HEK293 (cell line): ENCODE measurements at regions not wholly inside any gene's neighbourhood (a gene's known extent, or its start where the extent isn't known, plus 50 kb on each side); places are given as distances from the start of the nearest gene placed in this dataset.

Experiments
- CTCF ChIA-PET: fragments of 350-600 bp; formaldehyde crosslinking; extraction: SDS; loops from one replicate; lab custom pipeline; 2021; ENCODE audit warnings: antibody characterized with exemption; lab: Yijun Ruan, JAX
- POLR2A ChIA-PET: fragments of 300-600 bp; formaldehyde crosslinking; extraction: SDS; loops from one replicate; lab custom pipeline; 2020; ENCODE audit warnings: antibody characterized with exemption, inconsistent platforms; lab: Yijun Ruan, JAX
- H3K27ac ChIP-seq: fragments of 200-500 bp; sonication (Bioruptor generic); 2 replicates; pipeline ENCODE4 v1.5.1; 2014; ENCODE audit warnings: low read depth, low read length, control low read depth, inconsistent platforms; ENCODE audit errors: extremely low read depth
- H3K36me3 ChIP-seq, 2 experiments: fragments of 200-500 bp in 1 of 2; sonication (Bioruptor generic) in 1 of 2; 1 replicate in 1 of 2; 2 replicates in 1 of 2; pipeline ENCODE4 v1.5.1; 2014 to 2017; ENCODE audit warnings: inconsistent platforms in 2 of 2, low read length in 2 of 2; ENCODE audit not compliant: control insufficient read depth in 2 of 2, insufficient read depth in 1 of 2
- H3K4me1 ChIP-seq: fragments of 200-500 bp; sonication (Bioruptor generic); 2 replicates; pipeline ENCODE4 v1.5.1; 2014; ENCODE audit warnings: mild to moderate bottlenecking, low read length, inconsistent platforms; ENCODE audit not compliant: control insufficient read depth, insufficient read depth
- H3K4me3 ChIP-seq: 2 replicates; pipeline ENCODE4 v1.5.1; 2011; ENCODE audit warnings: low read depth, mild to moderate bottlenecking, control low read depth, low read length, moderate library complexity
- H3K9me3 ChIP-seq: fragments of 200-500 bp; sonication (Bioruptor generic); 2 replicates; pipeline ENCODE4 v1.5.1; 2014; ENCODE audit warnings: low read depth, low read length, inconsistent platforms; ENCODE audit not compliant: control insufficient read depth, insufficient read depth
- YY1 ChIP-seq: fragments of 450-650 bp; formaldehyde crosslinking; IDR thresholded peaks from 2 replicates; pipeline ENCODE4 v1.5.1; 2018; ENCODE audit warnings: missing biosample characterization, missing genetic modification characterization
- ZFP3 ChIP-seq: fragments of 450-650 bp; formaldehyde crosslinking; IDR thresholded peaks from 2 replicates; pipeline ENCODE4 v1.5.1; 2016; ENCODE audit warnings: low read depth, missing biosample characterization, missing genetic modification characterization
- ZNF146 ChIP-seq: fragments of 450-650 bp; formaldehyde crosslinking; IDR thresholded peaks from 2 replicates; pipeline ENCODE4 v1.5.1; 2016; ENCODE audit warnings: missing biosample characterization, missing genetic modification characterization
- ZNF211 ChIP-seq: fragments of 450-650 bp; formaldehyde crosslinking; IDR thresholded peaks from 2 replicates; pipeline ENCODE4 v1.5.1; 2016; ENCODE audit warnings: low read depth, missing biosample characterization, missing genetic modification characterization
- ZNF266 ChIP-seq: fragments of 450-650 bp; formaldehyde crosslinking; IDR thresholded peaks from 2 replicates; pipeline ENCODE4 v1.5.1; 2016; ENCODE audit warnings: missing biosample characterization, missing genetic modification characterization, low read depth
- ZNF324 ChIP-seq: fragments of 450-650 bp; formaldehyde crosslinking; IDR thresholded peaks from 2 replicates; pipeline ENCODE4 v1.5.1; 2016; ENCODE audit warnings: missing biosample characterization, missing genetic modification characterization
- ZNF335 ChIP-seq: fragments of 450-650 bp; formaldehyde crosslinking; conservative IDR thresholded peaks from 2 replicates; pipeline ENCODE4 v1.5.1; 2016; ENCODE audit warnings: missing biosample characterization, missing genetic modification characterization
- ZNF398 ChIP-seq: fragments of 450-650 bp; formaldehyde crosslinking; IDR thresholded peaks from 2 replicates; pipeline ENCODE4 v1.5.1; 2017; ENCODE audit warnings: missing biosample characterization, missing genetic modification characterization
- ZNF449 ChIP-seq: fragments of 450-650 bp; formaldehyde crosslinking; IDR thresholded peaks from 2 replicates; pipeline ENCODE4 v1.5.1; 2017; ENCODE audit warnings: missing biosample characterization, mild to moderate bottlenecking, missing genetic modification characterization, moderate library complexity
- ZNF530 ChIP-seq: fragments of 450-650 bp; formaldehyde crosslinking; IDR thresholded peaks from 2 replicates; pipeline ENCODE4 v1.5.1; 2016; ENCODE audit warnings: low read depth, missing biosample characterization, missing genetic modification characterization
- ZNF585B ChIP-seq: fragments of 450-650 bp; formaldehyde crosslinking; IDR thresholded peaks from 2 replicates; pipeline ENCODE4 v1.5.1; 2016; ENCODE audit warnings: missing biosample characterization, missing genetic modification characterization
- ZNF596 ChIP-seq: fragments of 450-650 bp; IDR thresholded peaks from 2 replicates; pipeline ENCODE4 v1.5.0; 2018; ENCODE audit warnings: missing biosample characterization, mild to moderate bottlenecking, missing genetic modification characterization, moderate library complexity
- ZNF621 ChIP-seq: fragments of 450-650 bp; formaldehyde crosslinking; IDR thresholded peaks from 2 replicates; pipeline ENCODE4 v1.5.1; 2017; ENCODE audit warnings: missing biosample characterization, missing genetic modification characterization
- ZNF629 ChIP-seq: fragments of 450-650 bp; formaldehyde crosslinking; IDR thresholded peaks from 2 replicates; pipeline ENCODE4 v1.5.1; 2017; ENCODE audit warnings: missing biosample characterization, missing genetic modification characterization
- ZNF791 ChIP-seq: fragments of 450-650 bp; formaldehyde crosslinking; IDR thresholded peaks from 2 replicates; pipeline ENCODE4 v1.5.1; 2016; ENCODE audit warnings: missing biosample characterization, missing genetic modification characterization
- TF ChIP-seq, protein P1 (sequence below): fragments of 450-650 bp; formaldehyde crosslinking; conservative IDR thresholded peaks from 2 replicates; pipeline ENCODE4 v1.5.1; 2016; ENCODE audit warnings: low read depth, missing biosample characterization, missing genetic modification characterization
- TF ChIP-seq, protein P2 (sequence below): sonication (generic); formaldehyde crosslinking; IDR thresholded peaks from 2 replicates; pipeline ENCODE4 v1.8.1; 2022; ENCODE audit warnings: mild to moderate bottlenecking, moderate library complexity, missing genetic modification reagents
- TF ChIP-seq, protein P3 (sequence below): fragments of 450-650 bp; formaldehyde crosslinking; IDR thresholded peaks from 2 replicates; pipeline ENCODE4 v1.5.1; 2016; ENCODE audit warnings: missing biosample characterization, missing genetic modification characterization
- TF ChIP-seq, protein P4 (sequence below): fragments of 450-650 bp; IDR thresholded peaks from 2 replicates; pipeline ENCODE4 v1.5.1; 2018; ENCODE audit warnings: missing biosample characterization, mild to moderate bottlenecking, missing genetic modification characterization

DNA sequence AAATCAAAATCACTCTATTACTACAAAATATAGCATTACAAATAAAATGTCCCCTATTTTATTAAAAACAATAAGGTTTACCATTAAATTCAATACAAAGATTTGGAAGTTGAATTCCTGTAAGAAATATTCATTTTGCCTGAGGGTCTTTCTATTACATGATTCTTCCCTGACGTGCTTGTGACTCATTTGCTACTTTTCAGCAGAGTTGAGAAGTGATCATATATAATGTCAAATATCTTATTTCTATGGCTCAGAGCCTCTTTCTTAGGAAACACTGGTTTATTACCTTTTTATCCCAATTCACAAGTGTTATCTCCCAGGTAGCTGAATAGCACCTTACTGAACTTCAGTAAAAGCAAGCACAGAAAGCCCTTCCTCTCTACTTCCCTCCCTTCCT lies 65.2 kb upstream of the CNTN5 start:
- POLR2A ChIA-PET, result no interaction called here
- H3K36me3 ChIP-seq, result no peaks in the 10 kb centered on the region
- CTCF ChIA-PET, result no interaction called here

More for the DNA sequence above, 65.2 kb upstream of the CNTN5 start:
- H3K4me3 ChIP-seq, result no peak overlapping the region
- H3K4me1 ChIP-seq, result no peaks in the 10 kb centered on the region
- TF ChIP-seq ZNF629, result no peak
- no peak for TF ChIP-seq ZNF398 (tag by site-specific recombination)
- no peak for TF ChIP-seq ZFP3 (tag by site-specific recombination)
- no peak for TF ChIP-seq ZNF449 (tag by site-specific recombination)
- TF ChIP-seq, protein P1, sequence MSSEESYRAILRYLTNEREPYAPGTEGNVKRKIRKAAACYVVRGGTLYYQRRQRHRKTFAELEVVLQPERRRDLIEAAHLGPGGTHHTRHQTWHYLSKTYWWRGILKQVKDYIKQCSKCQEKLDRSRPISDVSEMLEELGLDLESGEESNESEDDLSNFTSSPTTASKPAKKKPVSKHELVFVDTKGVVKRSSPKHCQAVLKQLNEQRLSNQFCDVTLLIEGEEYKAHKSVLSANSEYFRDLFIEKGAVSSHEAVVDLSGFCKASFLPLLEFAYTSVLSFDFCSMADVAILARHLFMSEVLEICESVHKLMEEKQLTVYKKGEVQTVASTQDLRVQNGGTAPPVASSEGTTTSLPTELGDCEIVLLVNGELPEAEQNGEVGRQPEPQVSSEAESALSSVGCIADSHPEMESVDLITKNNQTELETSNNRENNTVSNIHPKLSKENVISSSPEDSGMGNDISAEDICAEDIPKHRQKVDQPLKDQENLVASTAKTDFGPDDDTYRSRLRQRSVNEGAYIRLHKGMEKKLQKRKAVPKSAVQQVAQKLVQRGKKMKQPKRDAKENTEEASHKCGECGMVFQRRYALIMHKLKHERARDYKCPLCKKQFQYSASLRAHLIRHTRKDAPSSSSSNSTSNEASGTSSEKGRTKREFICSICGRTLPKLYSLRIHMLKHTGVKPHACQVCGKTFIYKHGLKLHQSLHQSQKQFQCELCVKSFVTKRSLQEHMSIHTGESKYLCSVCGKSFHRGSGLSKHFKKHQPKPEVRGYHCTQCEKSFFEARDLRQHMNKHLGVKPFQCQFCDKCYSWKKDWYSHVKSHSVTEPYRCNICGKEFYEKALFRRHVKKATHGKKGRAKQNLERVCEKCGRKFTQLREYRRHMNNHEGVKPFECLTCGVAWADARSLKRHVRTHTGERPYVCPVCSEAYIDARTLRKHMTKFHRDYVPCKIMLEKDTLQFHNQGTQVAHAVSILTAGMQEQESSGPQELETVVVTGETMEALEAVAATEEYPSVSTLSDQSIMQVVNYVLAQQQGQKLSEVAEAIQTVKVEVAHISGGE (tag by site-specific recombination), result no peak
- TF ChIP-seq ZNF621 (tag by site-specific recombination), result no peak
- TF ChIP-seq ZNF211 (tag by site-specific recombination), result no peak
- TF ChIP-seq, protein P2, sequence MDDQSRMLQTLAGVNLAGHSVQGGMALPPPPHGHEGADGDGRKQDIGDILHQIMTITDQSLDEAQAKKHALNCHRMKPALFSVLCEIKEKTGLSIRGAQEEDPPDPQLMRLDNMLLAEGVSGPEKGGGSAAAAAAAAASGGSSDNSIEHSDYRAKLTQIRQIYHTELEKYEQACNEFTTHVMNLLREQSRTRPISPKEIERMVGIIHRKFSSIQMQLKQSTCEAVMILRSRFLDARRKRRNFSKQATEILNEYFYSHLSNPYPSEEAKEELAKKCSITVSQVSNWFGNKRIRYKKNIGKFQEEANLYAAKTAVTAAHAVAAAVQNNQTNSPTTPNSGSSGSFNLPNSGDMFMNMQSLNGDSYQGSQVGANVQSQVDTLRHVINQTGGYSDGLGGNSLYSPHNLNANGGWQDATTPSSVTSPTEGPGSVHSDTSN (CRISPR knock-in tag), result no peak
- TF ChIP-seq ZNF266 (tag by site-specific recombination), result no peak
- no peak for TF ChIP-seq ZNF530 (tag by site-specific recombination)
- TF ChIP-seq ZNF791 (tag by site-specific recombination), result no peak
- no peak for TF ChIP-seq ZNF596 (tag by site-specific recombination)
- no peak for TF ChIP-seq ZNF585B
- TF ChIP-seq, protein P3, sequence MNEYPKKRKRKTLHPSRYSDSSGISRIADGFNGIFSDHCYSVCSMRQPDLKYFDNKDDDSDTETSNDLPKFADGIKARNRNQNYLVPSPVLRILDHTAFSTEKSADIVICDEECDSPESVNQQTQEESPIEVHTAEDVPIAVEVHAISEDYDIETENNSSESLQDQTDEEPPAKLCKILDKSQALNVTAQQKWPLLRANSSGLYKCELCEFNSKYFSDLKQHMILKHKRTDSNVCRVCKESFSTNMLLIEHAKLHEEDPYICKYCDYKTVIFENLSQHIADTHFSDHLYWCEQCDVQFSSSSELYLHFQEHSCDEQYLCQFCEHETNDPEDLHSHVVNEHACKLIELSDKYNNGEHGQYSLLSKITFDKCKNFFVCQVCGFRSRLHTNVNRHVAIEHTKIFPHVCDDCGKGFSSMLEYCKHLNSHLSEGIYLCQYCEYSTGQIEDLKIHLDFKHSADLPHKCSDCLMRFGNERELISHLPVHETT (tag by site-specific recombination), result no peak
- TF ChIP-seq, protein P4, sequence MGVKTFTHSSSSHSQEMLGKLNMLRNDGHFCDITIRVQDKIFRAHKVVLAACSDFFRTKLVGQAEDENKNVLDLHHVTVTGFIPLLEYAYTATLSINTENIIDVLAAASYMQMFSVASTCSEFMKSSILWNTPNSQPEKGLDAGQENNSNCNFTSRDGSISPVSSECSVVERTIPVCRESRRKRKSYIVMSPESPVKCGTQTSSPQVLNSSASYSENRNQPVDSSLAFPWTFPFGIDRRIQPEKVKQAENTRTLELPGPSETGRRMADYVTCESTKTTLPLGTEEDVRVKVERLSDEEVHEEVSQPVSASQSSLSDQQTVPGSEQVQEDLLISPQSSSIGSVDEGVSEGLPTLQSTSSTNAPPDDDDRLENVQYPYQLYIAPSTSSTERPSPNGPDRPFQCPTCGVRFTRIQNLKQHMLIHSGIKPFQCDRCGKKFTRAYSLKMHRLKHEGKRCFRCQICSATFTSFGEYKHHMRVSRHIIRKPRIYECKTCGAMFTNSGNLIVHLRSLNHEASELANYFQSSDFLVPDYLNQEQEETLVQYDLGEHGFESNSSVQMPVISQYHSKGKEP (tag by site-specific recombination), result no peak
- TF ChIP-seq ZNF146 (tag by site-specific recombination), result no peak
- no peak for TF ChIP-seq ZNF324 (tag by site-specific recombination)
- no peak for TF ChIP-seq YY1 (tag by site-specific recombination)
- no peak for TF ChIP-seq ZNF335 (tag by site-specific recombination)
- TF ChIP-seq, all 188 proteins: peak for 0
- Histone ChIP-seq H3K9me3 (no peaks in the 10 kb centered on the region), H3K27ac (no peak overlapping the region)
